Glutamatergic neuron (in vitro differentiated cells): ENCODE measurements at regions not wholly inside any gene's neighbourhood (a gene's known extent, or its start where the extent isn't known, plus 50 kb on each side); places are given as distances from the start of the nearest gene placed in this dataset.

ENCODE experiments used
- DNase-seq: peaks from one replicate; pipeline ENCODE4 v3.0.0; 2022
- H3K27ac Mint-ChIP-seq: one replicate; pipeline ENCODE4 v1.8.0; 2020; ENCODE audit warnings: mild to moderate bottlenecking, mixed read lengths, inconsistent platforms; ENCODE audit not compliant: unreplicated experiment
- H3K27me3 Mint-ChIP-seq: one replicate; pipeline ENCODE4 v1.8.0; 2020; ENCODE audit warnings: mild to moderate bottlenecking, moderate library complexity, mixed read lengths, inconsistent platforms; ENCODE audit not compliant: unreplicated experiment
- H3K36me3 Mint-ChIP-seq: one replicate; pipeline ENCODE4 v1.8.0; 2020; ENCODE audit warnings: mild to moderate bottlenecking, mixed read lengths, inconsistent platforms; ENCODE audit not compliant: unreplicated experiment
- H3K4me1 Mint-ChIP-seq: one replicate; pipeline ENCODE4 v1.8.0; 2020; ENCODE audit warnings: mild to moderate bottlenecking, low read depth, mixed read lengths, inconsistent platforms; ENCODE audit not compliant: unreplicated experiment
- H3K4me3 Mint-ChIP-seq: one replicate; pipeline ENCODE4 v1.8.0; 2020; ENCODE audit warnings: mild to moderate bottlenecking, mixed read lengths, inconsistent platforms; ENCODE audit not compliant: unreplicated experiment
- H3K9me3 Mint-ChIP-seq: one replicate; pipeline ENCODE4 v1.8.0; 2020; ENCODE audit warnings: mild to moderate bottlenecking, moderate library complexity, mixed read lengths, inconsistent platforms; ENCODE audit not compliant: unreplicated experiment
- TF ChIP-seq, protein P1 (sequence below): fragments of 200-600 bp; sonication (generic); IDR thresholded peaks from one replicate; pipeline ENCODE4 v1.5.0; 2021; ENCODE audit not compliant: partially characterized antibody, unreplicated experiment

DNA sequence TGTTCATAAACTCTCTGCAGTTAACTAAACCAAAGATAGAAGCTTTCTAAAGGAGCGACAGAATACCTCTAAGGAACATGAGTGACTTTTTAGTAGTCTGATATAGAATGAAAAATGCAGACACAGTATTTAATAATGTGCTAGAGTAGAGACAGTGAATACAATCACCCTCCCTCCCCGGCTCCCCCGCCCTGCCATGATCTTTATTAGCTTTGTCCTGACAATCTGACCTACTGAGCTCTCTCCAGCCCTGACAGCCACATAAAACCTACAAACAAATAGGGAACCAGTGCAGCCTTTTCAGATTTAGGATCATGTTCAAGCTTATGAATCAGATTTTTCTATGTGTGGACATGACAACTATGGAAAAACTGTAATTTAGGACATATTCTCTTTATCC, 777.6 kb upstream of the FANCL start:
- Mint-ChIP-seq H3K4me1 (no peaks in the 10 kb centered on the region), H3K4me3 (no peak overlapping the region), H3K27me3 (no peaks in the 10 kb centered on the region), H3K27ac (no peak overlapping the region), H3K9me3 (no peaks in the 10 kb centered on the region), H3K36me3 (no peaks in the 10 kb centered on the region)
- TF ChIP-seq, protein P1, sequence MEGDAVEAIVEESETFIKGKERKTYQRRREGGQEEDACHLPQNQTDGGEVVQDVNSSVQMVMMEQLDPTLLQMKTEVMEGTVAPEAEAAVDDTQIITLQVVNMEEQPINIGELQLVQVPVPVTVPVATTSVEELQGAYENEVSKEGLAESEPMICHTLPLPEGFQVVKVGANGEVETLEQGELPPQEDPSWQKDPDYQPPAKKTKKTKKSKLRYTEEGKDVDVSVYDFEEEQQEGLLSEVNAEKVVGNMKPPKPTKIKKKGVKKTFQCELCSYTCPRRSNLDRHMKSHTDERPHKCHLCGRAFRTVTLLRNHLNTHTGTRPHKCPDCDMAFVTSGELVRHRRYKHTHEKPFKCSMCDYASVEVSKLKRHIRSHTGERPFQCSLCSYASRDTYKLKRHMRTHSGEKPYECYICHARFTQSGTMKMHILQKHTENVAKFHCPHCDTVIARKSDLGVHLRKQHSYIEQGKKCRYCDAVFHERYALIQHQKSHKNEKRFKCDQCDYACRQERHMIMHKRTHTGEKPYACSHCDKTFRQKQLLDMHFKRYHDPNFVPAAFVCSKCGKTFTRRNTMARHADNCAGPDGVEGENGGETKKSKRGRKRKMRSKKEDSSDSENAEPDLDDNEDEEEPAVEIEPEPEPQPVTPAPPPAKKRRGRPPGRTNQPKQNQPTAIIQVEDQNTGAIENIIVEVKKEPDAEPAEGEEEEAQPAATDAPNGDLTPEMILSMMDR, result no peak
- DNase-seq, result no peak

DNA sequence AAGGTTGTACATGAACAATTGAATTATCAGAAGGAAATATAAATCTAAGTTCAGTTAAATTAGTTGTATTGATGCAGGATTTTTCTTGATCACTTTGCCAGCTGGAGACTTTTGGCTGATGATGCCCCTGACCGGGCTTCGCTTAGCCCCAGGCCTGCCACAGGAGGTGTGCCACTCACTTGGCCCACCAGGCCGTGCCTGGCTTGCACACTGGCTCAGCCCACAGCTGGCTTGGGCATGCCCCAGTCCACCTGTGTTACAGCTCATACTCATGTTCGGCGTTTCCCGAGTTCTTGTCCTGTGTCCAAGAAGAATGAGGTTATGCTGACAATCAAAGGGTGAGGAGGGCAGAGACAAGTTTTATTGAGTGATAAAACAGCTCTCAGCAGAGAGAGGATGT, 773.9 kb upstream of the FANCL start:
- TF ChIP-seq, protein P1, result no peak
- no peak overlapping the region for H3K4me3 Mint-ChIP-seq
- H3K27ac Mint-ChIP-seq, result no peak overlapping the region

DNA sequence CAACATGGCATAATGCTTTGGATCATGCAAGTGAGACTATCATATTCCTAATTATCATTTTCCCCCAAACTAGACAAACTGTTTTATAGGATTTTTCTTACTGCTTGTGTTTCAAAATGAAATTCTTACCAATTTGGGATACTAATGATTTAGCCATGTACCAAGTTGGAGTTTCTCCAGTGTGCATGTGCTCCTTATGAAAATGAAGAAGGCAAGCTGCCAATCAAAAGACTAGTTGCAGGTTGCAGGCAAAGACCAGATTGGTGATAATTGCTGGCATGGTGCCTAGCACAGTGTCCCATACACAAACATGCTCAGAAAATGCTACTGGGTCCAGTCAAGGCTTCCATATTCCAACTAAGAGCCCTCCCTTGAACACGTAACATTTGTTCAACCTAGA, 771.8 kb upstream of the FANCL start:
- no peaks in the 10 kb centered on the region for H3K9me3 Mint-ChIP-seq
- TF ChIP-seq, protein P1, result no peak
- H3K27me3 Mint-ChIP-seq, result peaks cover 1% of the 10 kb centered on the region
- H3K36me3 Mint-ChIP-seq, result no peaks in the 10 kb centered on the region
- H3K27ac Mint-ChIP-seq, result no peak overlapping the region
- DNase-seq, result no peak
- H3K4me3 Mint-ChIP-seq, result no peak overlapping the region
- no peaks in the 10 kb centered on the region for H3K4me1 Mint-ChIP-seq

More for the DNA sequence above, 773.9 kb upstream of the FANCL start:
- H3K4me1 Mint-ChIP-seq, result no peaks in the 10 kb centered on the region
- H3K27me3 Mint-ChIP-seq, result peaks cover 1% of the 10 kb centered on the region
- no peak for DNase-seq
- H3K9me3 Mint-ChIP-seq, result no peaks in the 10 kb centered on the region
- H3K36me3 Mint-ChIP-seq, result no peaks in the 10 kb centered on the region

DNA sequence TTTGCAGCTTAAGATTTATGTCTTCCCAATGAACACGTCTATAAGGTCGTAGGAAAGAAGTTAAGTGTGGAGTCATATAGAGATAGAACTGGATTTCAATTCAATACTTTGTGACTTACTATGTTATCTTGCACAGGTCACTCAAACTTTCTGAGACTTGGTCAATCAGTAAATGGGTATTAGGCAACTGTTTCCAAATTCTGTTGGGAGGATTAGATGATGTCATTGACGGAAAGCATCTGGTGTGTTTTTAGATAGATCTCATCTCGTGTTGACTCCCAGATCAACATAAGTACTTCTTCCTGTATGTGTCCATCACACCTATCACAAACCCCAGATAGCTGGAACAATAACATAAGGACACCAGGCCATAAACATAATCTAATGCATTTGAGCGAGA, 771.1 kb upstream of the FANCL start:
- TF ChIP-seq, protein P1, result no peak
- Mint-ChIP-seq H3K27ac (no peak overlapping the region), H3K9me3 (no peaks in the 10 kb centered on the region), H3K4me1 (no peaks in the 10 kb centered on the region), H3K4me3 (no peak overlapping the region), H3K27me3 (peaks cover 1% of the 10 kb centered on the region), H3K36me3 (no peaks in the 10 kb centered on the region)
- no peak for DNase-seq

DNA sequence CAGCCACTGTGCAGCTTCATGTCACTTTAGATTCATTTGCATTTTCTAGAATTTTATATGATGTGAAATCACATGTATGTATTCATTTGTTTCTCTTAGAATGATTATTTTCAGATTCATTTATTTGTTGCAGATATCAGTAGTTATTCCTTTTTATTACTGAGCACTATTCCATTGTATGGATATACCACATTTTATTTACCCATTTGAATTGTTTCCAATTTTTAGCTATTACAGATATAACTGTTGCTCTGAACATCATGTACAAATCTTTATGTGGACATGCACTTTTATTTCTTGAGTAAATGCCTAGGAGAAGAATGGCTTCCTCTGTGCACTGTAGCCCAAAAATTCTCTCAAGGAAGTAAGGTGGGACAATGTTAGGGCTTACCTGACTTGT, 767.8 kb upstream of the FANCL start:
- no peak overlapping the region for H3K4me3 Mint-ChIP-seq
- H3K9me3 Mint-ChIP-seq, result no peaks in the 10 kb centered on the region
- DNase-seq, result no peak
- no peaks in the 10 kb centered on the region for H3K36me3 Mint-ChIP-seq
- TF ChIP-seq, protein P1, result no peak
- H3K4me1 Mint-ChIP-seq, result no peaks in the 10 kb centered on the region
- H3K27me3 Mint-ChIP-seq, result peaks cover 1% of the 10 kb centered on the region
- no peak overlapping the region for H3K27ac Mint-ChIP-seq
